HEK293 (cell line): ENCODE measurements at regions not wholly inside any gene's neighbourhood (a gene's known extent, or its start where the extent isn't known, plus 50 kb on each side); places are given as distances from the start of the nearest gene placed in this dataset.

Experiments
- CTCF ChIA-PET: fragments of 350-600 bp; formaldehyde crosslinking; extraction: SDS; loops from one replicate; lab custom pipeline; 2021; ENCODE audit warnings: antibody characterized with exemption; lab: Yijun Ruan, JAX
- POLR2A ChIA-PET: fragments of 300-600 bp; formaldehyde crosslinking; extraction: SDS; loops from one replicate; lab custom pipeline; 2020; ENCODE audit warnings: antibody characterized with exemption, inconsistent platforms; lab: Yijun Ruan, JAX
- H3K27ac ChIP-seq: fragments of 200-500 bp; sonication (Bioruptor generic); 2 replicates; pipeline ENCODE4 v1.5.1; 2014; ENCODE audit warnings: low read depth, low read length, control low read depth, inconsistent platforms; ENCODE audit errors: extremely low read depth
- H3K36me3 ChIP-seq, 2 experiments: fragments of 200-500 bp in 1 of 2; sonication (Bioruptor generic) in 1 of 2; 1 replicate in 1 of 2; 2 replicates in 1 of 2; pipeline ENCODE4 v1.5.1; 2014 to 2017; ENCODE audit warnings: inconsistent platforms in 2 of 2, low read length in 2 of 2; ENCODE audit not compliant: control insufficient read depth in 2 of 2, insufficient read depth in 1 of 2
- H3K4me1 ChIP-seq: fragments of 200-500 bp; sonication (Bioruptor generic); 2 replicates; pipeline ENCODE4 v1.5.1; 2014; ENCODE audit warnings: mild to moderate bottlenecking, low read length, inconsistent platforms; ENCODE audit not compliant: control insufficient read depth, insufficient read depth
- H3K4me3 ChIP-seq: 2 replicates; pipeline ENCODE4 v1.5.1; 2011; ENCODE audit warnings: low read depth, mild to moderate bottlenecking, control low read depth, low read length, moderate library complexity
- H3K9me3 ChIP-seq: fragments of 200-500 bp; sonication (Bioruptor generic); 2 replicates; pipeline ENCODE4 v1.5.1; 2014; ENCODE audit warnings: low read depth, low read length, inconsistent platforms; ENCODE audit not compliant: control insufficient read depth, insufficient read depth
- FEZF1 ChIP-seq: fragments of 450-650 bp; formaldehyde crosslinking; IDR thresholded peaks from 2 replicates; pipeline ENCODE4 v1.5.1; 2016; ENCODE audit warnings: missing biosample characterization, missing genetic modification characterization
- GLI2 ChIP-seq: fragments of 450-650 bp; formaldehyde crosslinking; IDR thresholded peaks from 2 replicates; pipeline ENCODE4; 2017; ENCODE audit warnings: missing biosample characterization, missing genetic modification characterization, low read depth, borderline replicate concordance
- GLI4 ChIP-seq: fragments of 450-650 bp; formaldehyde crosslinking; IDR thresholded peaks from 2 replicates; pipeline ENCODE4 v1.5.1; 2016; ENCODE audit warnings: missing biosample characterization, missing genetic modification characterization
- GLIS2 ChIP-seq: fragments of 450-650 bp; formaldehyde crosslinking; IDR thresholded peaks from 2 replicates; pipeline ENCODE4 v1.5.1; 2016; ENCODE audit warnings: missing biosample characterization, missing genetic modification characterization
- KLF10 ChIP-seq: fragments of 450-650 bp; IDR thresholded peaks from 2 replicates; pipeline ENCODE4 v1.5.1; 2018; ENCODE audit warnings: missing biosample characterization, mild to moderate bottlenecking, missing genetic modification characterization
- KLF7 ChIP-seq: fragments of 450-650 bp; formaldehyde crosslinking; IDR thresholded peaks from 2 replicates; pipeline ENCODE4 v1.5.1; 2016; ENCODE audit warnings: missing biosample characterization, missing genetic modification characterization, borderline replicate concordance
- PRDM1 ChIP-seq: fragments of 450-650 bp; formaldehyde crosslinking; IDR thresholded peaks from 2 replicates; pipeline ENCODE4; 2016; ENCODE audit warnings: missing biosample characterization, missing genetic modification characterization
- TCF7L2 ChIP-seq: IDR thresholded peaks from 2 replicates; pipeline ENCODE4 v1.6.1; 2011; ENCODE audit warnings: low read depth, mild to moderate bottlenecking, inconsistent platforms, low read length, moderate library complexity, borderline replicate concordance
- ZBTB1 ChIP-seq: fragments of 450-650 bp; formaldehyde crosslinking; IDR thresholded peaks from 2 replicates; pipeline ENCODE4 v1.5.1; 2016; ENCODE audit warnings: missing biosample characterization, missing genetic modification characterization
- ZFP37 ChIP-seq: fragments of 450-650 bp; formaldehyde crosslinking; IDR thresholded peaks from 2 replicates; pipeline ENCODE4 v1.5.1; 2016; ENCODE audit warnings: missing biosample characterization, missing genetic modification characterization
- ZIC2 ChIP-seq: fragments of 450-650 bp; formaldehyde crosslinking; IDR thresholded peaks from 2 replicates; pipeline ENCODE4 v1.5.1; 2016; ENCODE audit warnings: missing biosample characterization, missing genetic modification characterization
- ZNF302 ChIP-seq: fragments of 450-650 bp; formaldehyde crosslinking; IDR thresholded peaks from 2 replicates; pipeline ENCODE4 v1.5.1; 2016; ENCODE audit warnings: missing biosample characterization, missing genetic modification characterization, low read depth
- ZNF311 ChIP-seq: fragments of 450-650 bp; formaldehyde crosslinking; IDR thresholded peaks from 2 replicates; pipeline ENCODE4 v1.5.1; 2017; ENCODE audit warnings: missing biosample characterization, missing genetic modification characterization, borderline replicate concordance
- ZNF416 ChIP-seq: fragments of 450-650 bp; formaldehyde crosslinking; IDR thresholded peaks from 2 replicates; pipeline ENCODE4 v1.5.1; 2016; ENCODE audit warnings: missing biosample characterization, missing genetic modification characterization
- ZNF555 ChIP-seq: fragments of 450-650 bp; formaldehyde crosslinking; conservative IDR thresholded peaks from 2 replicates; pipeline ENCODE4 v1.5.1; 2017; ENCODE audit warnings: missing biosample characterization, mild to moderate bottlenecking, missing genetic modification characterization, inconsistent platforms
- ZNF660 ChIP-seq: fragments of 450-650 bp; IDR thresholded peaks from 2 replicates; pipeline ENCODE4 v1.5.1; 2018; ENCODE audit warnings: missing biosample characterization, mild to moderate bottlenecking, missing genetic modification characterization
- ZNF768 ChIP-seq: fragments of 450-650 bp; formaldehyde crosslinking; IDR thresholded peaks from 2 replicates; pipeline ENCODE4 v1.5.1; 2018; ENCODE audit warnings: missing biosample characterization, mild to moderate bottlenecking, missing genetic modification characterization
- ZSCAN30 ChIP-seq: fragments of 450-650 bp; IDR thresholded peaks from 2 replicates; pipeline ENCODE4 v1.5.1; 2018; ENCODE audit warnings: missing biosample characterization, mild to moderate bottlenecking, missing genetic modification characterization, moderate library complexity
- TF ChIP-seq, protein P1 (sequence below): fragments of 450-650 bp; formaldehyde crosslinking; IDR thresholded peaks from 2 replicates; pipeline ENCODE4 v1.5.1; 2017; ENCODE audit warnings: missing biosample characterization, missing genetic modification characterization
- TF ChIP-seq, protein P2 (sequence below): fragments of 450-650 bp; IDR thresholded peaks from 2 replicates; pipeline ENCODE4 v1.5.1; 2018; ENCODE audit warnings: missing biosample characterization, missing genetic modification characterization
- TF ChIP-seq, protein P3 (sequence below): fragments of 450-650 bp; formaldehyde crosslinking; IDR thresholded peaks from 2 replicates; pipeline ENCODE4 v1.5.1; 2016; ENCODE audit warnings: missing biosample characterization, missing genetic modification characterization
- TF ChIP-seq, protein P4 (sequence below): fragments of 450-650 bp; formaldehyde crosslinking; conservative IDR thresholded peaks from 2 replicates; pipeline ENCODE4 v1.5.1; 2016; ENCODE audit warnings: low read depth, missing biosample characterization, missing genetic modification characterization
- TF ChIP-seq, protein P5 (sequence below): fragments of 450-650 bp; formaldehyde crosslinking; IDR thresholded peaks from 2 replicates; pipeline ENCODE4 v1.5.1; 2016; ENCODE audit warnings: missing biosample characterization, missing genetic modification characterization
- TF ChIP-seq, protein P6 (sequence below): fragments of 450-650 bp; formaldehyde crosslinking; IDR thresholded peaks from 2 replicates; pipeline ENCODE4 v1.5.1; 2017; ENCODE audit warnings: missing biosample characterization, mild to moderate bottlenecking, missing genetic modification characterization, moderate library complexity

DNA sequence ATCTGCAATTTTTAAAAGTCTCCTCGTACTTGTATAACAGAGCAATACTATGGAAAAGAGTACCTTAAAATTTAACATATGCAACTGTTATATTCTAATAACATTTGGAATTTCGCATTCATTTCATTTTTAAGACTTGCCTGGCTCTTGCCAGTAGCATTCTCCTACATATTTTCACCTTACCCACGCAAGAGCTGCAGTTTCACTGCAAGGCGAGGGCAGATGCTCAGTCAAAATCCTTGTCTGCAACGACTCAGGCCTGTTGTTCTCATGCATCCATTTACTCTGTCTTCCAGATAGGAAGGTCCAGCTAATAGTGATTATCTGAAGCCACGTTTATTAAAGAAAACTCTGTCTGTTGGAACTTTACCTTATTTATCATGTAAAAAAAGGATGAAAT is 227.0 kb upstream of the RFC3 start (continued):
- TF ChIP-seq, protein P1, sequence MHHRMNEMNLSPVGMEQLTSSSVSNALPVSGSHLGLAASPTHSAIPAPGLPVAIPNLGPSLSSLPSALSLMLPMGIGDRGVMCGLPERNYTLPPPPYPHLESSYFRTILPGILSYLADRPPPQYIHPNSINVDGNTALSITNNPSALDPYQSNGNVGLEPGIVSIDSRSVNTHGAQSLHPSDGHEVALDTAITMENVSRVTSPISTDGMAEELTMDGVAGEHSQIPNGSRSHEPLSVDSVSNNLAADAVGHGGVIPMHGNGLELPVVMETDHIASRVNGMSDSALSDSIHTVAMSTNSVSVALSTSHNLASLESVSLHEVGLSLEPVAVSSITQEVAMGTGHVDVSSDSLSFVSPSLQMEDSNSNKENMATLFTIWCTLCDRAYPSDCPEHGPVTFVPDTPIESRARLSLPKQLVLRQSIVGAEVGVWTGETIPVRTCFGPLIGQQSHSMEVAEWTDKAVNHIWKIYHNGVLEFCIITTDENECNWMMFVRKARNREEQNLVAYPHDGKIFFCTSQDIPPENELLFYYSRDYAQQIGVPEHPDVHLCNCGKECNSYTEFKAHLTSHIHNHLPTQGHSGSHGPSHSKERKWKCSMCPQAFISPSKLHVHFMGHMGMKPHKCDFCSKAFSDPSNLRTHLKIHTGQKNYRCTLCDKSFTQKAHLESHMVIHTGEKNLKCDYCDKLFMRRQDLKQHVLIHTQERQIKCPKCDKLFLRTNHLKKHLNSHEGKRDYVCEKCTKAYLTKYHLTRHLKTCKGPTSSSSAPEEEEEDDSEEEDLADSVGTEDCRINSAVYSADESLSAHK (tag by site-specific recombination), result no peak

DNA sequence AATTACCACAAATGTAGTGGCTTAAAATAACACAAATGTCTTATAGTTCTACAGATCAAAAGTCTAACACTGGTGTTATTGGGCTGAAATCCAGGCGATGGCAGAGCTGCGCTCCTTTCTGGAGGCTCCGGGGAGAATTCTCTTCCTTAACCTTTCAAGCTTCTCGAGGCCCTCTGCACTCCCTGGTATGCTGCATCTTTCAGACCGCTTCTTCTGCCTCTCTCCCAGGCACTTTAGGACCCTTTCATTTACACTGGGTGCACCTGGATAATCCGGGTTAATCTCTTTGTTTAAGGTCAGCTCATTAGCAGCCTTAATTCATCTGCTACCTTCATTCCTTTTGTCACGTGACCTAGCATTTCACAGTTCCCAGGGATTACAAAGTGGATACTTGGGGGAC is 211.3 kb upstream of the RFC3 start:
- H3K9me3 ChIP-seq, result no peaks in the 10 kb centered on the region
- CTCF ChIA-PET, result interaction anchor here (1.1 kb wide), 1 partner anchor 94 kb away, joined by 3 read pairs; no protein-coding TSS in a partner anchor
- no peaks in the 10 kb centered on the region for H3K4me1 ChIP-seq
- TF ChIP-seq ZNF302 (tag by site-specific recombination), result no peak
- no peak for TF ChIP-seq KLF10 (tag by site-specific recombination)
- TF ChIP-seq ZNF311 (tag by site-specific recombination), result no peak
- TF ChIP-seq TCF7L2, result no peak
- TF ChIP-seq, protein P2, sequence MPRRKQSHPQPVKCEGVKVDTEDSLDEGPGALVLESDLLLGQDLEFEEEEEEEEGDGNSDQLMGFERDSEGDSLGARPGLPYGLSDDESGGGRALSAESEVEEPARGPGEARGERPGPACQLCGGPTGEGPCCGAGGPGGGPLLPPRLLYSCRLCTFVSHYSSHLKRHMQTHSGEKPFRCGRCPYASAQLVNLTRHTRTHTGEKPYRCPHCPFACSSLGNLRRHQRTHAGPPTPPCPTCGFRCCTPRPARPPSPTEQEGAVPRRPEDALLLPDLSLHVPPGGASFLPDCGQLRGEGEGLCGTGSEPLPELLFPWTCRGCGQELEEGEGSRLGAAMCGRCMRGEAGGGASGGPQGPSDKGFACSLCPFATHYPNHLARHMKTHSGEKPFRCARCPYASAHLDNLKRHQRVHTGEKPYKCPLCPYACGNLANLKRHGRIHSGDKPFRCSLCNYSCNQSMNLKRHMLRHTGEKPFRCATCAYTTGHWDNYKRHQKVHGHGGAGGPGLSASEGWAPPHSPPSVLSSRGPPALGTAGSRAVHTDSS (tag by site-specific recombination), result no peak
- TF ChIP-seq PRDM1 (tag by site-specific recombination), result no peak
- no peak for TF ChIP-seq ZNF768 (tag by site-specific recombination)
- TF ChIP-seq GLI4 (tag by site-specific recombination), result no peak
- no peak for TF ChIP-seq ZFP37 (tag by site-specific recombination)
- no peak for TF ChIP-seq GLI2 (tag by site-specific recombination)
- no peak for TF ChIP-seq ZNF660 (tag by site-specific recombination)
- TF ChIP-seq GLIS2 (tag by site-specific recombination), result no peak
- TF ChIP-seq KLF7, result no peak
- no peak for TF ChIP-seq ZNF555 (tag by site-specific recombination)
- no peak for TF ChIP-seq ZNF416 (tag by site-specific recombination)
- no peak for TF ChIP-seq ZSCAN30 (tag by site-specific recombination)
- TF ChIP-seq, protein P3, sequence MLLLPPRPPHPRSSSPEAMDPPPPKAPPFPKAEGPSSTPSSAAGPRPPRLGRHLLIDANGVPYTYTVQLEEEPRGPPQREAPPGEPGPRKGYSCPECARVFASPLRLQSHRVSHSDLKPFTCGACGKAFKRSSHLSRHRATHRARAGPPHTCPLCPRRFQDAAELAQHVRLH (tag by site-specific recombination), result no peak
- no peak for TF ChIP-seq FEZF1 (tag by site-specific recombination)
- H3K36me3 ChIP-seq, result no peaks in the 10 kb centered on the region
- no peak overlapping the region for H3K27ac ChIP-seq
- H3K4me3 ChIP-seq, result no peak overlapping the region
- POLR2A ChIA-PET, result no interaction called here

DNA sequence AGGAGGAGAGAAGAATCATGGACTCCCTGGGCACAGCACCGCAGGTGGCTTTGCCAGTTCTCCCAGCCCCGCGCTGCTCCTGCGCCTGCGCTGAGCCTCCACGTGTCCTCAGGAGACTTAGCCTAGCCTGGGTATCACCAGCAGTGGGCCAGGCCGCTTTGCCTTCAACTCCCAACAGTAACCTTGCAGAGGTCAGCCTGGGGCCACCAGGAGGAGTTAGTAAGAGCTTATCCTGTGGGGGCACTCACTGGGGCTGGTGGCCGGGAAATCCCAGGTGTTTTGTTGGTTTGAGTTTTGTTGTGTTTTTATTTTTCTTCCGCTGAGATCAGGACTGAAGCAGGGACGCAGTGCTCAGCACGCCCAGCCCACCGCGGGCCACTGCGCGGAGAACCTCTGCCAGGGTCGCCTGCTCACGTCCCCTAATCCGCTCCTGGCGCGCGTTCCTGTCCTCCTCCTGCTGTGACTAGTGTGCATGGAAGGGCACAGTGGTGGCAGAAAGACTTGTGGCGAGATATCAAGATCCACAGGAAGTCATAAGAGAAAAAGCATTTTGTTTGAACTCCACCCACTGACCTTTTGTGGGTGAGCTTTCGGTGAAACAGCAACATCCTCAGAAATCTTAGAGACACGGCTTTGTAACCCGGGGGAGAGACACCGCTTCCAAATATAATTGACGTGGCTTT is 207.4 kb upstream of the RFC3 start:
- Histone ChIP-seq H3K9me3 (no peaks in the 10 kb centered on the region), H3K36me3 (no peaks in the 10 kb centered on the region), H3K4me1 (no peaks in the 10 kb centered on the region), H3K27ac (no peak overlapping the region), H3K4me3 (no peak overlapping the region)
- CTCF ChIA-PET, result no interaction called here
- POLR2A ChIA-PET, result no interaction called here
- TF ChIP-seq, protein P4, sequence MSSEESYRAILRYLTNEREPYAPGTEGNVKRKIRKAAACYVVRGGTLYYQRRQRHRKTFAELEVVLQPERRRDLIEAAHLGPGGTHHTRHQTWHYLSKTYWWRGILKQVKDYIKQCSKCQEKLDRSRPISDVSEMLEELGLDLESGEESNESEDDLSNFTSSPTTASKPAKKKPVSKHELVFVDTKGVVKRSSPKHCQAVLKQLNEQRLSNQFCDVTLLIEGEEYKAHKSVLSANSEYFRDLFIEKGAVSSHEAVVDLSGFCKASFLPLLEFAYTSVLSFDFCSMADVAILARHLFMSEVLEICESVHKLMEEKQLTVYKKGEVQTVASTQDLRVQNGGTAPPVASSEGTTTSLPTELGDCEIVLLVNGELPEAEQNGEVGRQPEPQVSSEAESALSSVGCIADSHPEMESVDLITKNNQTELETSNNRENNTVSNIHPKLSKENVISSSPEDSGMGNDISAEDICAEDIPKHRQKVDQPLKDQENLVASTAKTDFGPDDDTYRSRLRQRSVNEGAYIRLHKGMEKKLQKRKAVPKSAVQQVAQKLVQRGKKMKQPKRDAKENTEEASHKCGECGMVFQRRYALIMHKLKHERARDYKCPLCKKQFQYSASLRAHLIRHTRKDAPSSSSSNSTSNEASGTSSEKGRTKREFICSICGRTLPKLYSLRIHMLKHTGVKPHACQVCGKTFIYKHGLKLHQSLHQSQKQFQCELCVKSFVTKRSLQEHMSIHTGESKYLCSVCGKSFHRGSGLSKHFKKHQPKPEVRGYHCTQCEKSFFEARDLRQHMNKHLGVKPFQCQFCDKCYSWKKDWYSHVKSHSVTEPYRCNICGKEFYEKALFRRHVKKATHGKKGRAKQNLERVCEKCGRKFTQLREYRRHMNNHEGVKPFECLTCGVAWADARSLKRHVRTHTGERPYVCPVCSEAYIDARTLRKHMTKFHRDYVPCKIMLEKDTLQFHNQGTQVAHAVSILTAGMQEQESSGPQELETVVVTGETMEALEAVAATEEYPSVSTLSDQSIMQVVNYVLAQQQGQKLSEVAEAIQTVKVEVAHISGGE, result no peak
- TF ChIP-seq, protein P5, sequence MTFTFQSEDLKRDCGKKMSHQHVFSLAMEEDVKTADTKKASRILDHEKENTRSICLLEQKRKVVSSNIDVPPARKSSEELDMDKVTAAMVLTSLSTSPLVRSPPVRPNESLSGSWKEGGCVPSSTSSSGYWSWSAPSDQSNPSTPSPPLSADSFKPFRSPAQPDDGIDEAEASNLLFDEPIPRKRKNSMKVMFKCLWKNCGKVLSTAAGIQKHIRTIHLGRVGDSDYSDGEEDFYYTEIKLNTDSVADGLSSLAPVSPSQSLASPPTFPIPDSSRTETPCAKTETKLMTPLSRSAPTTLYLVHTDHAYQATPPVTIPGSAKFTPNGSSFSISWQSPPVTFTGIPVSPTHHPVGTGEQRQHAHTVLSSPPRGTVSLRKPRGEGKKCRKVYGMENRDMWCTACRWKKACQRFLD (tag by site-specific recombination), result no peak
- no peak for TF ChIP-seq ZNF555 (tag by site-specific recombination)
- no peak for TF ChIP-seq ZIC2 (tag by site-specific recombination)
- no peak for TF ChIP-seq ZBTB1
- TF ChIP-seq, protein P6, sequence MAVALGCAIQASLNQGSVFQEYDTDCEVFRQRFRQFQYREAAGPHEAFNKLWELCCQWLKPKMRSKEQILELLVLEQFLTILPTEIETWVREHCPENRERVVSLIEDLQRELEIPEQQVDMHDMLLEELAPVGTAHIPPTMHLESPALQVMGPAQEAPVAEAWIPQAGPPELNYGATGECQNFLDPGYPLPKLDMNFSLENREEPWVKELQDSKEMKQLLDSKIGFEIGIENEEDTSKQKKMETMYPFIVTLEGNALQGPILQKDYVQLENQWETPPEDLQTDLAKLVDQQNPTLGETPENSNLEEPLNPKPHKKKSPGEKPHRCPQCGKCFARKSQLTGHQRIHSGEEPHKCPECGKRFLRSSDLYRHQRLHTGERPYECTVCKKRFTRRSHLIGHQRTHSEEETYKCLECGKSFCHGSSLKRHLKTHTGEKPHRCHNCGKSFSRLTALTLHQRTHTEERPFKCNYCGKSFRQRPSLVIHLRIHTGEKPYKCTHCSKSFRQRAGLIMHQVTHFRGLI (tag by site-specific recombination), result no peak
